ENCODE measurements at regions not wholly inside any gene's neighbourhood (a gene's known extent, or its start where the extent isn't known, plus 50 kb on each side); places are given as distances from the start of the nearest gene placed in this dataset.
A peak's percentile ranks its signal among the peaks of the same experiment; 100 is the strongest.

- Histone ChIP-seq H3K4me3 (ENCODE audit: low read length in 3 of 3) (no peak overlapping the region), H3K4me1 (ENCODE audit: control insufficient read depth in 2 of 3, insufficient read depth in 2 of 3, low read depth in 1 of 3, low read length in 3 of 3) (peaks cover 0 to 2% (median 0%) of the 10 kb centered on the region in 3 donors), H3K9me3 (ENCODE audit: control insufficient read depth in 2 of 3, insufficient read depth in 1 of 3, low read length in 3 of 3) (no peaks in the 10 kb centered on the region), H3K9ac (ENCODE audit: low read length in 3 of 3) (no peak overlapping the region), H3K27ac (ENCODE audit: low read depth in 2 of 2, low read length in 2 of 2) (no peak overlapping the region), H3K36me3 (ENCODE audit: control insufficient read depth in 2 of 3, insufficient read depth in 3 of 3, low read length in 3 of 3) (no peaks in the 10 kb centered on the region), H3K27me3 (ENCODE audit: control insufficient read depth, insufficient read depth, low read length) (no peaks in the 10 kb centered on the region)
- no peak for FAIRE-seq
- TF ChIP-seq CTCF (IDR thresholded peaks at IDR 0.05; ENCODE audit: borderline replicate concordance, extremely low read depth, insufficient read depth) = no peak
- no peak for DNase-seq
- intact Hi-C loops (cut with DNase I) = no loop called here
Observed at GRCh38 chr13:44163108-44163507, 210.5 kb upstream of the SERP2 start.

- no peak overlapping the region for H3K4me3 ChIP-seq (ENCODE audit: low read length in 3 of 3)
- intact Hi-C loops (cut with DNase I) = no loop called here
- no peaks in the 10 kb centered on the region for H3K27me3 ChIP-seq (ENCODE audit: control insufficient read depth, insufficient read depth, low read length)
- DNase-seq = peak in 2 of 5 donors; percentile 55 to 57
- FAIRE-seq = no peak
- H3K27ac ChIP-seq (ENCODE audit: low read depth in 2 of 2, low read length in 2 of 2) = no peak overlapping the region
- no peak for TF ChIP-seq CTCF (IDR thresholded peaks at IDR 0.05; ENCODE audit: borderline replicate concordance, extremely low read depth, insufficient read depth)
- no peaks in the 10 kb centered on the region for H3K36me3 ChIP-seq (ENCODE audit: control insufficient read depth in 2 of 3, insufficient read depth in 3 of 3, low read length in 3 of 3)
- H3K9me3 ChIP-seq (ENCODE audit: control insufficient read depth in 2 of 3, insufficient read depth in 1 of 3, low read length in 3 of 3) = no peaks in the 10 kb centered on the region
- no peak overlapping the region for H3K9ac ChIP-seq (ENCODE audit: low read length in 3 of 3)
- H3K4me1 ChIP-seq (ENCODE audit: control insufficient read depth in 2 of 3, insufficient read depth in 2 of 3, low read depth in 1 of 3, low read length in 3 of 3) = peaks cover 0 to 2% (median 0%) of the 10 kb centered on the region in 3 donors
Observed at GRCh38 chr13:44165221-44165888, 208.3 kb upstream of the SERP2 start.

- TF ChIP-seq CTCF (IDR thresholded peaks at IDR 0.05; ENCODE audit: borderline replicate concordance, extremely low read depth, insufficient read depth) = no peak
- no peak for DNase-seq
- H3K4me3 ChIP-seq (ENCODE audit: low read length in 3 of 3) = no peak overlapping the region
- intact Hi-C loops (cut with DNase I) = no loop called here
- no peak for FAIRE-seq
- H3K27me3 ChIP-seq (ENCODE audit: control insufficient read depth, insufficient read depth, low read length) = no peaks in the 10 kb centered on the region
- H3K27ac ChIP-seq (ENCODE audit: low read depth in 2 of 2, low read length in 2 of 2) = no peak overlapping the region
- H3K36me3 ChIP-seq (ENCODE audit: control insufficient read depth in 2 of 3, insufficient read depth in 3 of 3, low read length in 3 of 3) = no peaks in the 10 kb centered on the region
- no peak overlapping the region for H3K9ac ChIP-seq (ENCODE audit: low read length in 3 of 3)
- H3K9me3 ChIP-seq (ENCODE audit: control insufficient read depth in 2 of 3, insufficient read depth in 1 of 3, low read length in 3 of 3) = no peaks in the 10 kb centered on the region
- H3K4me1 ChIP-seq (ENCODE audit: control insufficient read depth in 2 of 3, insufficient read depth in 2 of 3, low read depth in 1 of 3, low read length in 3 of 3) = no peaks in the 10 kb centered on the region
Observed at GRCh38 chr13:44165889-44166496, 207.6 kb upstream of the SERP2 start.

Measured in kidney (tissue), 13 donors.